ENCODE measurements at regions not wholly inside any gene's neighbourhood (a gene's known extent, or its start where the extent isn't known, plus 50 kb on each side); places are given as distances from the start of the nearest gene placed in this dataset.
"Not testable (repeated sequence)": the region's sequence is repeated elsewhere in the genome, so short reads cannot be mapped to it uniquely, and the experiment has no call there.

- DNase-seq = no peak
These were observed 361.5 kb downstream of the RRAGC start for GRCh38 chr1:38497921-38498656.

- not testable (repeated sequence) for DNase-seq
These were observed 366.3 kb downstream of the RRAGC start for GRCh38 chr1:38493306-38493705.

- DNase-seq = no peak
These were observed 369.7 kb downstream of the RRAGC start for GRCh38 chr1:38489844-38490270.

GRCh38 chr1:38488162-38488898, 371.2 kb downstream of the RRAGC start:
- DNase-seq = no peak

GRCh38 chr1:38487396-38487795, 372.2 kb downstream of the RRAGC start:
- no peak for DNase-seq

- no peak for DNase-seq
These were observed 373.5 kb downstream of the RRAGC start for GRCh38 chr1:38486085-38486484.

- DNase-seq = no peak
These were observed 377.4 kb downstream of the RRAGC start for GRCh38 chr1:38481871-38482826.

GRCh38 chr1:38479662-38480061, 379.9 kb downstream of the RRAGC start:
- not testable (repeated sequence) for DNase-seq

GRCh38 chr1:38477811-38478210, 381.8 kb downstream of the RRAGC start:
- no peak for DNase-seq

GRCh38 chr1:38476850-38477178, 382.8 kb downstream of the RRAGC start:
- no peak for DNase-seq

GRCh38 chr1:38476111-38476849, 383.3 kb downstream of the RRAGC start:
- DNase-seq = no peak

GRCh38 chr1:38475624-38476005, 384.0 kb downstream of the RRAGC start:
- DNase-seq = no peak

GRCh38 chr1:38474738-38475623, 384.6 kb downstream of the RRAGC start:
- DNase-seq = no peak

- no peak for DNase-seq
These were observed 393.1 kb downstream of the RRAGC start for GRCh38 chr1:38466487-38466886.

GRCh38 chr1:38465460-38465859, 394.1 kb downstream of the RRAGC start:
- DNase-seq = no peak

GRCh38 chr1:38464071-38464661, 395.4 kb downstream of the RRAGC start:
- no peak for DNase-seq

- DNase-seq = no peak
These were observed 396.5 kb downstream of the RRAGC start for GRCh38 chr1:38463074-38463473.

- DNase-seq = no peak
These were observed 403.1 kb downstream of the RRAGC start for GRCh38 chr1:38456531-38456876.

GRCh38 chr1:38455829-38456530, 403.6 kb downstream of the RRAGC start:
- DNase-seq = no peak

GRCh38 chr1:38454749-38455441, 404.7 kb downstream of the RRAGC start:
- no peak for DNase-seq

All from DMS153 (cell line).